Activated CD4-positive, alpha-beta T cell treated with anti-CD3 and anti-CD28 coated beads, Interleukin-2, amount 50 U/mL, for 16 hours (primary cell): ENCODE measurements at regions not wholly inside any gene's neighbourhood (a gene's known extent, or its start where the extent isn't known, plus 50 kb on each side); places are given as distances from the start of the nearest gene placed in this dataset.
"Not testable (repeated sequence)": the region's sequence is repeated elsewhere in the genome, so short reads cannot be mapped to it uniquely, and the experiment has no call there.

Source experiments
- DNase-seq: peaks from one replicate; pipeline ENCODE4 v3.0.0-alpha.2; 2020

GRCh38 chr10:46204482-46205102 lies 82.2 kb upstream of the ANTXRL start:
- DNase-seq: not testable (repeated sequence)

GRCh38 chr10:46210427-46210826 lies 76.4 kb upstream of the ANTXRL start:
- not testable (repeated sequence) for DNase-seq

- no peak for DNase-seq
These were observed 71.4 kb upstream of the ANTXRL start for GRCh38 chr10:46215426-46215825.

- no peak for DNase-seq
These were observed 70.7 kb upstream of the ANTXRL start for GRCh38 chr10:46216003-46216634.

- no peak for DNase-seq
These were observed 69.7 kb upstream of the ANTXRL start for GRCh38 chr10:46216836-46217751.

- DNase-seq: no peak
These were observed 68.9 kb upstream of the ANTXRL start for GRCh38 chr10:46217752-46218453.

GRCh38 chr10:46218921-46219320 lies 67.9 kb upstream of the ANTXRL start:
- DNase-seq: no peak

- DNase-seq: not testable (repeated sequence)
These were observed 67.3 kb upstream of the ANTXRL start for GRCh38 chr10:46219431-46219990.

GRCh38 chr10:46220187-46220586 lies 66.6 kb upstream of the ANTXRL start:
- DNase-seq: no peak

- DNase-seq: no peak
These were observed 65.8 kb upstream of the ANTXRL start for GRCh38 chr10:46220872-46221538.

GRCh38 chr10:46222364-46222935 lies 64.3 kb upstream of the ANTXRL start:
- DNase-seq: no peak

- DNase-seq: peak; percentile 5
These were observed 63.7 kb upstream of the ANTXRL start for GRCh38 chr10:46223064-46223480.

- DNase-seq: no peak
These were observed 63.0 kb upstream of the ANTXRL start for GRCh38 chr10:46223626-46224413.

GRCh38 chr10:46224414-46224682 lies 62.4 kb upstream of the ANTXRL start:
- no peak for DNase-seq

- DNase-seq: no peak
These were observed 61.2 kb upstream of the ANTXRL start for GRCh38 chr10:46225597-46225996.

- no peak for DNase-seq
These were observed 60.6 kb upstream of the ANTXRL start for GRCh38 chr10:46226232-46226631.

- DNase-seq: no peak
These were observed 59.8 kb upstream of the ANTXRL start for GRCh38 chr10:46226900-46227558.

GRCh38 chr10:46227571-46227935 lies 59.2 kb upstream of the ANTXRL start:
- no peak for DNase-seq

GRCh38 chr10:46227936-46228562 lies 58.7 kb upstream of the ANTXRL start:
- DNase-seq: no peak

GRCh38 chr10:46228563-46229071 lies 58.2 kb upstream of the ANTXRL start:
- DNase-seq: peak; percentile 57
